ENCODE measurements at regions not wholly inside any gene's neighbourhood (a gene's known extent, or its start where the extent isn't known, plus 50 kb on each side); places are given as distances from the start of the nearest gene placed in this dataset.
A peak's percentile ranks its signal among the peaks of the same experiment; 100 is the strongest.
"Not testable (repeated sequence)": the region's sequence is repeated elsewhere in the genome, so short reads cannot be mapped to it uniquely, and the experiment has no call there.

- H3K4me3 ChIP-seq (ENCODE audit: low read length); DNase-seq (ENCODE audit: low read depth): not testable (repeated sequence)
Measured at GRCh38 chr9:62827957-62828907, 1638.4 kb downstream of the SPATA31A7 start.

GRCh38 chr9:62830829-62831459, 1641.1 kb downstream of the SPATA31A7 start:
- H3K4me3 ChIP-seq (ENCODE audit: low read length); DNase-seq (ENCODE audit: low read depth): not testable (repeated sequence)

- not testable (repeated sequence) for H3K4me3 ChIP-seq (ENCODE audit: low read length); DNase-seq (ENCODE audit: low read depth)
Measured at GRCh38 chr9:62833323-62834200, 1643.7 kb downstream of the SPATA31A7 start.

DNA sequence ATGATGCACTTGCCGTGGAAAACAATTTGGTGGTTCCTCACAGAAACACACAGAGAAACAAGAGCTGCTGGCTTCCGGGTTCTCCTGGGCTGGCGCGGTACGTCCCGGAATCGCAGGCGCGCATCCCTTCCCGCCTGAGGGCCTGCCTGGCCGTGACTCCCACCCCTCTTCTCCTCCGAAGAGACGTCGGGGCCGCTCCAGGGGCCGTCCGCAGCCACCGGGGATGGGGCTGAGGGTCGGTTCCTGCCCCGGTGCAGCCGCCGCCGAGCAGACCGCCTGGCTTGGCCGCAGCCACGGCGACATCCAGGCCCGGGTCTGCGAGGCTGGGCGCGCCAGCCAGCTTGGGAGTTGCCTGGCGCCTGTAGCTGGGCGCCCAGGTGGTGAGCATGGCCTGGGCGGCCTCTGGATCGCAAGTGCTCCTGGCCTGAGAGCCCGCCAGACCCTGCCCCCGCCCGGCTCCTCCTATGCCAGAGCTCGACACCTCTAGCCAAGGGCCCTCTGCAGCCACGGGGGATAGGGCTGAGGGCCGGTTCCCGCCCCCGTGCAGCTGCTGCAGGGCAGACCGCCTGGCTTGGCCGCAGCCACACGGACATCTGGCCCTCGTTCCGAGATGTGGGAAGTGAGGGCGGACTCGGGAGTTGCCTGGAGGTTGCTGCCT, 1647.5 kb downstream of the SPATA31A7 start:
- H3K4me3 ChIP-seq (ENCODE audit: low read length) = peak overlapping the region; percentile 19
- not testable (repeated sequence) for DNase-seq (ENCODE audit: low read depth)

DNA sequence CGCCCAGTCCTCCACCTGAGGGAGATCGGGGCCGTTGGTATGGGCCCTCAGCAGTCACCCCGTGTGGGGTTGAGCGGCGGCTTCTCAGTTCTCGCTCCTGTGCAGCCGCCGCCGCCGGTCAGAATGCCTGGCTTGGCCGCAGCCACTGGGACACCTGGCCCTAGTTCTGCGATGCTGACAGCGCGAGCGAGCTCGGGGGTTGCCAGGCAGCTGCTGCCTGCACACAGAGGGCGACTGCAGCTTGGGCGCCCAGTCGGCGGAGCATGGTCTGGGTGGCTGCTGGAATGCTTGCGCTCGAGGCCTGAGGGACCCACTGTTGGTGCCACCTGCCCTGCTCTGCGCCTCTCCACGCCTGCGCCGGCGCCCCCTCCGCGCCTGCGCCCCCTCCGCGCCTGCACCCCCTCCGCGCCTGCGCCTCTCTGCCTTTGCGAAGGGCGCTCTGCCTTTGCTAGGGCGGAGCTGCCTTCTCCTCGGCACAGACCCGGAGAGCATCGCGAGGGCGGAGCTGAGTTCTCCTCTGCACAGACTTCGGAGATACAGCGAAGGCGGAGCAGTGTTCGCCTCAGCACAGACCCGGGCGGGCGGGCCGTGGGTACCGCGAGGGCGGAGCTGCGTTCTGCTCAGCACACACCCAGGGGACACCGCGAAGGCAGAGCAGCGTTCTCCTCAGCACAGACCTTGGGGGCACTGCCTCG, 1648.3 kb downstream of the SPATA31A7 start:
- peak overlapping the region; percentile 45 for H3K4me3 ChIP-seq (ENCODE audit: low read length)
- peak; percentile 58 for DNase-seq (ENCODE audit: low read depth)

DNA sequence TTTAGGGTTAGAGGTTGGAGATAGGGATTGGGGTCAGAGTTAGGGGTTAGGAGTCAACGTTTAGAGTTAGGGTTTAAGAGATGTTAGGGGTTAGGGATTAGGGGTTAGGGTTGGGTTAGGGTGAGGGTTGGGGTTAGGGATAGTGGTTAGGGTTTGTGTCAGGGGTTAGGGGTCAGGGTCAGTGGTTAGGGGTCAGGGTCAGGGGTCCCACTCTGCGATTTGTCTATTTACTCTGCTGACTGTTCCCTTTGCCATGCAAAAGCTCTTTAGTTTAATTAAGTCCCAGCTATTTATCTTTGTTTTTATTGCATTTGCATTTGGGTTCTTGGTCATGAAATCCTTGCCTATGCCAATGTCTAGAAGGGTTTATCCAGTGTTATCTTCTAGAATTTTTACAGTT, 1649.3 kb downstream of the SPATA31A7 start:
- DNase-seq (ENCODE audit: low read depth); H3K4me3 ChIP-seq (ENCODE audit: low read length): not testable (repeated sequence)

DNA sequence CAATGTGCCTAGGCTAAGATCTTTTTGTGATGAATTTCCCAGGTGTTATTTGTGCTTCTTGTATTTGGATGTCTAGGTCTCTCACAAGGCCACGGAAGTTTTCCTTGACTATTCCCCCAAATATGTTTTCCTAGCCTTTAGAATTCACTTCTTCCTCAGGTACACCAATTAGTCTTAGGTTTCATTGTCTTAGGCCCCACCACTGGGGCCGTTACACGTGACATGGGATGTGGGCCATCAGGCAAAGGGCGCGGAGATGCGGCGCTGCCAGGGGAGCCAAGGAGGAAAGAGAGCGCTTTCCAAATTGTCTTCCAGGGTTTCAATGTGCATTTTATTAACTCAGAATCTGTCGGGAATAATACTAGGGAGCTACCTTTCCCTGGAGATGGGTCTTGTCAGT, 1653.3 kb downstream of the SPATA31A7 start:
- not testable (repeated sequence) for H3K4me3 ChIP-seq (ENCODE audit: low read length); DNase-seq (ENCODE audit: low read depth)

DNA sequence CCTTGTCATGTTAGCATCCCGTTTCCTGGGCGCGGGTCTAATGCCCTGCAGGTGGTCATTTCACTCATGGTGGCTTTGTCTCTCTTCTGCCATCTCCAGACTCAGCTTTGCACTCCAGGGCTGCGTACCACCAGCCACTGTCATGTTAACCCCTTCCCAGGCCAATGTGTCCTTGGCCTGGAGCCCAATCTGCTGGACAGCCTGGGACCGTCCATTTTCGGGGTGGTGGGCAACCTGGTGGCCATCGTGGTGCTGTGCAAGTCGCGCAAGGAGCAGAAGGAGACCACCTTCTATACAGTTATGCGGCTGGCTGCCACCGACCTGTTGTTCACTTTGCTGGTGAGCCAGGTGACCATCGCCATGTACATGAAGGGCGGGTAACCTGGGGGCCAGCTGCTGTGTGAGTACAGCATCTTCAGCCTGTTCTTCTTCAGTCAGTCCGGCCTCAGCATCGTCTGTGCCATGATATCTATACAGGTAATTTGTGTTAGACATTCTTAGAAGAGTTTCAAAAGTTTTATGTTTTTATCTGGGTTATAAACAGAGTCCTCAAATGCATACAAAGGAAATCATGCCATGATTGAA, 1654.0 kb downstream of the SPATA31A7 start:
- not testable (repeated sequence) for DNase-seq (ENCODE audit: low read depth)

GRCh38 chr9:62844681-62845185, 1654.9 kb downstream of the SPATA31A7 start:
- not testable (repeated sequence) for H3K4me3 ChIP-seq (ENCODE audit: low read length); DNase-seq (ENCODE audit: low read depth)

More for the DNA sequence above, 1654.0 kb downstream of the SPATA31A7 start:
- H3K4me3 ChIP-seq (ENCODE audit: low read length) = not testable (repeated sequence)

DNA sequence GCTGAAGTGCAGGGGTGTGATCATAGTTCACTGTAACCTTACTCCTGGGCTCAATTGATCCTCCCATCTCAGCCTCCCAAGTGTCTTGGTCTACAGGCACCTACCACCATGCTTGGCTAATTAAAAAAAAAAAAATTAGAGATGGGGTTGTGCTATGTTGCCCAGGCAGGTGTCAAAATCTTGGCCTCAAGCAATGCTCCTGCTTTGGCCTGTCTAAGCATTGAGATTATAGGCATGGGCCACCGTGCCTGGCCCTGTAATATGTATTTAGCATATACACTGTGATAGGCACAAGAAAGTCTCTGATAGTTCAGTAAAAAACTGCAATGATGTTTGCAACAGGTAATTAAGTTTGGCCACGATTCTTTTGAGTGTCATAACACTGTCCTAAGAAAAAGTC, 1658.4 kb downstream of the SPATA31A7 start:
- not testable (repeated sequence) for H3K4me3 ChIP-seq (ENCODE audit: low read length); DNase-seq (ENCODE audit: low read depth)

GRCh38 chr9:62849991-62850390, 1660.2 kb downstream of the SPATA31A7 start:
- not testable (repeated sequence) for DNase-seq (ENCODE audit: low read depth); H3K4me3 ChIP-seq (ENCODE audit: low read length)

GRCh38 chr9:62857280-62857679, 1667.4 kb downstream of the SPATA31A7 start:
- H3K4me3 ChIP-seq (ENCODE audit: low read length); DNase-seq (ENCODE audit: low read depth): not testable (repeated sequence)

DNA sequence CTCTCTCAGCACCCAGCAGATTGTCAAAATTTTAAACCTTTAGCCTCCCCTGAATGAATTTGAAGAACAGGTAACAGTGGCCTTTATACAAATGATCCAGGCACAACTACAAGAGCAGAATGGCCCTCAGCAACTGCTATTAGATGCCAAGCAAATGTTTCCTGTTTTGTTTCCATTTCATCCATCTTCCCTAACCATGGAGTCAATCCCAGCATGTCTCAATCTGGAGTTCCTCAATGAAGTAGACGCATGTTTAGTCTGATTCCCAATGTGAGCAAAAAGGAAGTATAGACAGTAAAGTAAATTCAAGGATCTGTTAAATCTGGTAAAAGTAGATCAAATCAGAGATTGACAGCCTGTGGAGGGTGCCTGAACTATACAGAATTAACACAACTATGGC, 1668.4 kb downstream of the SPATA31A7 start:
- DNase-seq (ENCODE audit: low read depth); H3K4me3 ChIP-seq (ENCODE audit: low read length): not testable (repeated sequence)

DNA sequence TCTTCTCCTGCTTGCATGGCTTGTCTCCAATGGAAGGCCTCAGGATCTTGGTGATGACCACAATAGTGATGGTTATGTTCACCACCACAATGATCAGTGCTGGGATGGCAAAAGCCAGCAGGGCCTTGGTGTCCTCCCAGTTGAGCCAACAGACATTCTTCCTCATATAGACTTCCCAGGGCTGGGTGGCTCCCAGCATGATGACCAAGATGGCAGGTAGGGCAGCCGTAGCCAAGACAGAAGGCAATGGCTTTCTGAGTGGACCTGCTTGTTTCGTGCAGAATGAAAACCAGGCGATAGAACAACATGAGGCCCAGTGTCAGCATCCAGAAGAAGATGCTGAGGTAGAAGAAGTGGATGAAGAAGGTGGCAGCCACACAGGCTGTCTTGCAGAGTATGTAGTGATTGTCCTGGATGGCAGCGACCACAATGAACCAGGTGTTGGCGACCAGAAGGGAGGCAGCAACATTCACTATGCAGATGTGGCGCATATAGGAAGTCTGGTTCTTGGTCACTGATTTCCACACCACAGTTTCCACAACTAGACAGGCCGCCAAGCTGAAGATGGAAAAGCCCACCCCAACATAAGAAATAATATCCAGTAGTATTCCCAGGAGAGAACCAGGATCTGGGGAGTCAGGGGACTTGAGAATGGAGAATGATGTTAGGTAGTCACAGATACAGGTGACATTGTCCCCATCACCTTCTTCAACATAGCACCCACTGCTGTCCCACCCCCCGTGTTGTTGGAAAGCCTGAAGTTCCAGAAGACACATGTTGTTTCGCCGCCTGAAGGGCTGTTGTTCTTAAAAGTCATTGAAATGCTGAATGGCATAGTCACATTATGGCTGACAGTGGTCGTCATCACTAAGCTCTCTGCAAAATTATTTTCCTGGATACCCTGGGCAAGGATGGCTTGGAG, 1671.4 kb downstream of the SPATA31A7 start:
- DNase-seq (ENCODE audit: low read depth); H3K4me3 ChIP-seq (ENCODE audit: low read length): not testable (repeated sequence)

GRCh38 chr9:62862180-62862579, 1672.3 kb downstream of the SPATA31A7 start:
- DNase-seq (ENCODE audit: low read depth); H3K4me3 ChIP-seq (ENCODE audit: low read length): not testable (repeated sequence)

GRCh38 chr9:62863319-62863718, 1673.5 kb downstream of the SPATA31A7 start:
- DNase-seq (ENCODE audit: low read depth); H3K4me3 ChIP-seq (ENCODE audit: low read length): not testable (repeated sequence)

DNA sequence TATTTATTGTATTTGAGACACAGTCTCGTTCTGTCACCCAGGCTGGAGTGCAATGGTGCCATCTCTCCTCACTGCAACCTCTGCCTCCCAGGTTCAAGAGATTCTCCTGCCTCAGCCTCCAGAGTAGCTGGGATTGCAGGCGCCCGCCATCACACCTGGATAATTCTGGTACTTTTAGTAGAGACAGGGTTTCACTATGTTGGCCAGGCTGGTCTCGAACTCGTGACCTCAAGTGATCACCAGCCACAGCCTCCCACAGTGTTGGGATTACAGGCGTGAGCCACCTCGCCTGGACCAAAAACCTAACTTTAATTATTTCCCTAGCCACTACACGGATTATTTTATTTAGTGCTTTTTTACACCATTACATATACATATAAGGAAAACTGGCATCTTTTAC, 1674.0 kb downstream of the SPATA31A7 start:
- not testable (repeated sequence) for H3K4me3 ChIP-seq (ENCODE audit: low read length); DNase-seq (ENCODE audit: low read depth)
